Astrocyte (in vitro differentiated cells and primary cell): ENCODE measurements at regions not wholly inside any gene's neighbourhood (a gene's known extent, or its start where the extent isn't known, plus 50 kb on each side); places are given as distances from the start of the nearest gene placed in this dataset.

Experiments used
- EZH2 ChIP-seq: IDR thresholded peaks from 2 replicates; pipeline ENCODE4 v1.6.1; 2012; ENCODE audit warnings: mild to moderate bottlenecking, low read length, inconsistent platforms; ENCODE audit not compliant: insufficient read depth
- TF ChIP-seq, protein P1 (sequence below): IDR thresholded peaks from 2 replicates; pipeline ENCODE4 v1.5.1; 2011; ENCODE audit warnings: low read depth, mild to moderate bottlenecking, inconsistent platforms, low read length, moderate library complexity; ENCODE audit not compliant: insufficient read depth

DNA sequence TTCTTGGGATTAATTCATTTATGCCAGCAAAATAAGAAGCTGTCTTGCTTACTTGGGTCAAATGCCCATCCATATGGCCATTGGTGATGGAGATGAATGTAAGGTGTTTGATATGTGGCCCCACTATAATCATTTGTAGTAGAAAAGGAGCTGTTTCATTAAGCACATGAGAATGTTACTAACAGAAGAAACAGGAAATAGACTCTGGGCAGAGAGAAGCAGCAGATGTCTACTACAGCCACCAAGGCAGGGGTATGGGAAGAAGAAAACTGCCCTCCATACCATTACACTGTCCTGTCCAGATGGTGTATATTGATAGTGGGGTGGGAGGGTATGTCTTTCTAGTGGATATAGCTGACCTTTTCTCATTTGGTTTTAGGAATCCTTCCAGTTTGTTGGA is 386.6 kb upstream of the CLINT1 start:
- TF ChIP-seq, protein P1, sequence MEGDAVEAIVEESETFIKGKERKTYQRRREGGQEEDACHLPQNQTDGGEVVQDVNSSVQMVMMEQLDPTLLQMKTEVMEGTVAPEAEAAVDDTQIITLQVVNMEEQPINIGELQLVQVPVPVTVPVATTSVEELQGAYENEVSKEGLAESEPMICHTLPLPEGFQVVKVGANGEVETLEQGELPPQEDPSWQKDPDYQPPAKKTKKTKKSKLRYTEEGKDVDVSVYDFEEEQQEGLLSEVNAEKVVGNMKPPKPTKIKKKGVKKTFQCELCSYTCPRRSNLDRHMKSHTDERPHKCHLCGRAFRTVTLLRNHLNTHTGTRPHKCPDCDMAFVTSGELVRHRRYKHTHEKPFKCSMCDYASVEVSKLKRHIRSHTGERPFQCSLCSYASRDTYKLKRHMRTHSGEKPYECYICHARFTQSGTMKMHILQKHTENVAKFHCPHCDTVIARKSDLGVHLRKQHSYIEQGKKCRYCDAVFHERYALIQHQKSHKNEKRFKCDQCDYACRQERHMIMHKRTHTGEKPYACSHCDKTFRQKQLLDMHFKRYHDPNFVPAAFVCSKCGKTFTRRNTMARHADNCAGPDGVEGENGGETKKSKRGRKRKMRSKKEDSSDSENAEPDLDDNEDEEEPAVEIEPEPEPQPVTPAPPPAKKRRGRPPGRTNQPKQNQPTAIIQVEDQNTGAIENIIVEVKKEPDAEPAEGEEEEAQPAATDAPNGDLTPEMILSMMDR = no peak
- TF ChIP-seq EZH2 = no peak
